Karpas-422 (cell line): ENCODE measurements at regions not wholly inside any gene's neighbourhood (a gene's known extent, or its start where the extent isn't known, plus 50 kb on each side); places are given as distances from the start of the nearest gene placed in this dataset.
"Not testable (repeated sequence)": the region's sequence is repeated elsewhere in the genome, so short reads cannot be mapped to it uniquely, and the experiment has no call there.

ENCODE experiments used
- DNase-seq: peaks from one replicate; pipeline ENCODE4 v3.0.0-alpha.2; 2015
- H2AFZ ChIP-seq: fragments of 200-600 bp; sonication (generic); 2 replicates; pipeline ENCODE4 v1.6.1; 2014; ENCODE audit warnings: antibody characterized with exemption, low read length, mixed read lengths
- H3K27ac ChIP-seq: fragments of 200-600 bp; sonication (generic); 2 replicates; pipeline ENCODE4 v1.5.1; 2014; ENCODE audit warnings: mild to moderate bottlenecking, low read length, moderate library complexity
- H3K27me3 ChIP-seq: fragments of 200-600 bp; sonication (generic); 2 replicates; pipeline ENCODE4 v1.6.1; 2014; ENCODE audit warnings: low read length, mixed read lengths
- H3K36me3 ChIP-seq: fragments of 200-600 bp; sonication (generic); 2 replicates; pipeline ENCODE4 v1.6.1; 2014; ENCODE audit warnings: low read length, mixed read lengths; ENCODE audit not compliant: insufficient read depth
- H3K4me1 ChIP-seq: fragments of 200-600 bp; sonication (generic); 2 replicates; pipeline ENCODE4 v1.6.1; 2014; ENCODE audit warnings: mild to moderate bottlenecking, low read length, mixed read lengths
- H3K4me2 ChIP-seq: fragments of 200-600 bp; sonication (generic); 2 replicates; pipeline ENCODE4 v1.6.1; 2014; ENCODE audit warnings: low read length, low read depth, mild to moderate bottlenecking; ENCODE audit not compliant: poor library complexity, severe bottlenecking
- H3K4me3 ChIP-seq: fragments of 200-600 bp; sonication (generic); 2 replicates; pipeline ENCODE4 v1.5.1; 2014; ENCODE audit warnings: mild to moderate bottlenecking, antibody characterized with exemption, low read length, mixed read lengths
- H3K79me2 ChIP-seq: fragments of 200-600 bp; sonication (generic); 2 replicates; pipeline ENCODE4 v1.6.1; 2014; ENCODE audit warnings: mild to moderate bottlenecking, low read length, mixed read lengths
- H3K9ac ChIP-seq: fragments of 200-600 bp; sonication (generic); 2 replicates; pipeline ENCODE4 v1.6.0; 2014; ENCODE audit warnings: low read length
- H3K9me2 ChIP-seq: fragments of 200-600 bp; sonication (generic), shearing (Covaris generic); replicated peaks from 2 replicates; pipeline ENCODE4 v1.6.0; 2014; ENCODE audit warnings: mild to moderate bottlenecking, low read length, moderate library complexity; ENCODE audit not compliant: insufficient read depth
- H3K9me3 ChIP-seq: fragments of 300-700, 200-600 bp; sonication (generic); 2 replicates; pipeline ENCODE4 v1.6.1; 2014; ENCODE audit warnings: low read length, mixed read lengths
- H4K20me1 ChIP-seq: fragments of 200-600 bp; sonication (generic); 2 replicates; pipeline ENCODE4 v1.6.1; 2014; ENCODE audit warnings: mild to moderate bottlenecking, antibody characterized with exemption, low read length, low read depth; ENCODE audit not compliant: insufficient read depth

GRCh38 chr6:164049517-164049988 lies 635.0 kb downstream of the QKI start:
- H3K36me3 ChIP-seq, result no peaks in the 10 kb centered on the region
- no peaks in the 10 kb centered on the region for H3K4me1 ChIP-seq
- DNase-seq, result no peak
- no peak overlapping the region for H3K27ac ChIP-seq
- no peak overlapping the region for H3K9ac ChIP-seq
- H2AFZ ChIP-seq, result no peak overlapping the region
- H3K4me2 ChIP-seq, result no peak overlapping the region
- no peaks in the 10 kb centered on the region for H3K79me2 ChIP-seq
- no peaks in the 10 kb centered on the region for H3K9me2 ChIP-seq
- no peaks in the 10 kb centered on the region for H4K20me1 ChIP-seq
- no peak overlapping the region for H3K4me3 ChIP-seq
- peaks cover 15% of the 10 kb centered on the region for H3K9me3 ChIP-seq
- no peaks in the 10 kb centered on the region for H3K27me3 ChIP-seq

GRCh38 chr6:164048840-164049516 lies 634.5 kb downstream of the QKI start:
- Histone ChIP-seq H3K4me3 (no peak overlapping the region), H3K27ac (no peak overlapping the region), H3K4me2 (no peak overlapping the region), H3K9ac (no peak overlapping the region), H4K20me1 (no peaks in the 10 kb centered on the region), H3K9me2 (no peaks in the 10 kb centered on the region), H3K79me2 (no peaks in the 10 kb centered on the region), H3K36me3 (no peaks in the 10 kb centered on the region), H2AFZ (no peak overlapping the region), H3K9me3 (peaks cover 15% of the 10 kb centered on the region), H3K27me3 (no peaks in the 10 kb centered on the region), H3K4me1 (no peaks in the 10 kb centered on the region)
- no peak for DNase-seq

GRCh38 chr6:164045082-164045481 lies 630.6 kb downstream of the QKI start:
- Histone ChIP-seq H3K9me2 (no peaks in the 10 kb centered on the region), H3K79me2 (no peaks in the 10 kb centered on the region), H3K27me3 (no peaks in the 10 kb centered on the region), H3K4me3 (no peak overlapping the region), H3K36me3 (no peaks in the 10 kb centered on the region), H2AFZ (no peak overlapping the region), H3K4me2 (no peak overlapping the region), H3K9me3 (peaks cover 5% of the 10 kb centered on the region), H3K9ac (no peak overlapping the region), H3K27ac (no peak overlapping the region), H3K4me1 (no peaks in the 10 kb centered on the region), H4K20me1 (no peaks in the 10 kb centered on the region)
- no peak for DNase-seq

GRCh38 chr6:164043656-164044055 lies 629.1 kb downstream of the QKI start:
- H3K79me2 ChIP-seq, result not testable (repeated sequence)

GRCh38 chr6:164042212-164042611 lies 627.7 kb downstream of the QKI start:
- no peak for DNase-seq
- Histone ChIP-seq H3K36me3 (no peaks in the 10 kb centered on the region), H3K4me3 (no peak overlapping the region), H3K4me1 (no peaks in the 10 kb centered on the region), H3K9me3 (peaks cover 5% of the 10 kb centered on the region), H3K9ac (no peak overlapping the region), H4K20me1 (no peaks in the 10 kb centered on the region), H3K79me2 (no peaks in the 10 kb centered on the region), H2AFZ (no peak overlapping the region), H3K27me3 (no peaks in the 10 kb centered on the region), H3K27ac (no peak overlapping the region), H3K9me2 (no peaks in the 10 kb centered on the region), H3K4me2 (no peak overlapping the region)

More at GRCh38 chr6:164043656-164044055, 629.1 kb downstream of the QKI start:
- DNase-seq, H3K4me3 ChIP-seq, H3K9me3 ChIP-seq, H3K9me2 ChIP-seq, H4K20me1 ChIP-seq, H2AFZ ChIP-seq, H3K27me3 ChIP-seq, H3K27ac ChIP-seq, H3K36me3 ChIP-seq, H3K9ac ChIP-seq, H3K4me1 ChIP-seq, H3K4me2 ChIP-seq: not testable (repeated sequence)

- DNase-seq, result no peak
- Histone ChIP-seq H3K9me3 (peaks cover 7% of the 10 kb centered on the region), H3K4me2 (no peak overlapping the region), H3K4me1 (no peaks in the 10 kb centered on the region), H3K9ac (no peak overlapping the region), H3K36me3 (no peaks in the 10 kb centered on the region), H2AFZ (no peak overlapping the region), H3K79me2 (no peaks in the 10 kb centered on the region), H3K9me2 (no peaks in the 10 kb centered on the region), H3K4me3 (no peak overlapping the region), H3K27ac (no peak overlapping the region), H3K27me3 (no peaks in the 10 kb centered on the region), H4K20me1 (no peaks in the 10 kb centered on the region)
These were observed 626.5 kb downstream of the QKI start for GRCh38 chr6:164040994-164041393.

- Histone ChIP-seq H3K4me3 (no peak overlapping the region), H3K27ac (no peak overlapping the region), H3K4me1 (no peaks in the 10 kb centered on the region), H3K9me3 (peaks cover 7% of the 10 kb centered on the region), H3K27me3 (no peaks in the 10 kb centered on the region), H2AFZ (no peak overlapping the region), H4K20me1 (no peaks in the 10 kb centered on the region), H3K9ac (no peak overlapping the region), H3K4me2 (no peak overlapping the region), H3K9me2 (no peaks in the 10 kb centered on the region), H3K79me2 (no peaks in the 10 kb centered on the region), H3K36me3 (no peaks in the 10 kb centered on the region)
- no peak for DNase-seq
These were observed 625.4 kb downstream of the QKI start for GRCh38 chr6:164039954-164040375.

GRCh38 chr6:164037171-164037870 lies 622.8 kb downstream of the QKI start:
- no peaks in the 10 kb centered on the region for H3K36me3 ChIP-seq
- no peak overlapping the region for H2AFZ ChIP-seq
- no peaks in the 10 kb centered on the region for H3K79me2 ChIP-seq
- H3K9me3 ChIP-seq, result peaks cover 6% of the 10 kb centered on the region
- H3K9me2 ChIP-seq, result no peaks in the 10 kb centered on the region
- no peaks in the 10 kb centered on the region for H3K27me3 ChIP-seq
- no peak overlapping the region for H3K4me3 ChIP-seq
- no peaks in the 10 kb centered on the region for H4K20me1 ChIP-seq
- DNase-seq, result no peak
- no peaks in the 10 kb centered on the region for H3K4me1 ChIP-seq
- no peak overlapping the region for H3K9ac ChIP-seq
- no peak overlapping the region for H3K27ac ChIP-seq
- no peak overlapping the region for H3K4me2 ChIP-seq
